PC-9 (cell line): ENCODE measurements at regions not wholly inside any gene's neighbourhood (a gene's known extent, or its start where the extent isn't known, plus 50 kb on each side); places are given as distances from the start of the nearest gene placed in this dataset.

Source experiments
- BruUV-seq: library from RNA; stranded (reverse); fragments of 400-500 nt; replicated peaks from 2 replicates; lab custom pipeline; 2021; lab: Mats Ljungman, UMichigan
- CTCF ChIA-PET: fragments of 300-600 bp; sonication (Branson Sonifier 250); formaldehyde crosslinking; loops from one replicate; lab custom pipeline; 2022; ENCODE audit warnings: antibody characterized with exemption; lab: Charles Lee
- POLR2A ChIA-PET: fragments of 300-600 bp; sonication (Branson Sonifier 250); formaldehyde crosslinking; loops from one replicate; lab custom pipeline; 2022; ENCODE audit warnings: antibody characterized with exemption; ENCODE audit not compliant: unreplicated experiment; lab: Charles Lee
- DNase-seq, 2 experiments: peaks; one replicate each; pipeline versions ENCODE4 v3.0.0 to v3.0.0-alpha.2; 2015 to 2022; ENCODE audit warnings: mixed read lengths in 1 of 2
- H2AFZ ChIP-seq: fragments of 200-600 bp; sonication (generic); 2 replicates; pipeline ENCODE4 v1.8.1; 2017; ENCODE audit warnings: antibody characterized with exemption
- H3F3A ChIP-seq: fragments of 200-600 bp; sonication (generic); 2 replicates; pipeline ENCODE4 v1.8.1; 2017; ENCODE audit warnings: antibody characterized with exemption, mild to moderate bottlenecking, low read depth; ENCODE audit not compliant: insufficient read depth
- H3K27ac ChIP-seq: fragments of 200-600 bp; sonication (generic); 2 replicates; pipeline ENCODE4 v1.6.1; 2016; ENCODE audit warnings: mixed run types
- H3K27me3 ChIP-seq: fragments of 200-600 bp; sonication (generic); 2 replicates; pipeline ENCODE4 v1.6.1; 2016; ENCODE audit warnings: low read depth, mixed run types; ENCODE audit not compliant: insufficient read depth
- H3K36me3 ChIP-seq: fragments of 200-600 bp; sonication (generic); 2 replicates; pipeline ENCODE4 v1.6.1; 2016; ENCODE audit warnings: low read depth, mixed run types
- H3K4me1 ChIP-seq: fragments of 200-600 bp; sonication (generic); replicated peaks from 2 replicates; pipeline ENCODE4 v1.6.1; 2016; ENCODE audit warnings: mixed run types; ENCODE audit not compliant: insufficient read depth
- H3K4me2 ChIP-seq: fragments of 200-600 bp; sonication (generic); 2 replicates; pipeline ENCODE4 v1.6.1; 2017; ENCODE audit warnings: mixed run types
- H3K4me3 ChIP-seq: fragments of 200-600 bp; sonication (generic); 2 replicates; pipeline ENCODE4 v1.6.1; 2016; ENCODE audit warnings: mixed run types
- H3K79me2 ChIP-seq: fragments of 200-600 bp; sonication (generic); 2 replicates; pipeline ENCODE4 v1.6.1; 2017; ENCODE audit warnings: low read depth, mixed run types
- H3K9me2 ChIP-seq: fragments of 200-600 bp; sonication (generic); 2 replicates; pipeline ENCODE4 v1.8.1; 2017; ENCODE audit warnings: mild to moderate bottlenecking; ENCODE audit not compliant: insufficient read depth
- H3K9me3 ChIP-seq: fragments of 200-600 bp; sonication (generic); 2 replicates; pipeline ENCODE4 v1.8.1; 2016; ENCODE audit warnings: low read depth; ENCODE audit not compliant: insufficient read depth
- H4K20me1 ChIP-seq: fragments of 200-600 bp; sonication (generic); 2 replicates; pipeline ENCODE4 v1.8.1; 2017; ENCODE audit not compliant: insufficient read depth
- EZH2 ChIP-seq: fragments of 200-600 bp; sonication (generic); IDR thresholded peaks from 2 replicates; pipeline ENCODE4 v1.8.0; 2017; ENCODE audit warnings: antibody characterized with exemption, low read depth
- intact Hi-C: fragments of 100-400 bp; cut with micrococcal nuclease; formaldehyde crosslinking; loops from one replicate; pipeline ENCODE4 v1.10.0; 2022; ENCODE audit not compliant: unreplicated experiment
- TF ChIP-seq, protein P1 (sequence below): fragments of 200-600 bp; sonication (generic); conservative IDR thresholded peaks from 2 replicates; pipeline ENCODE4 v1.6.1; 2017; ENCODE audit warnings: mixed run types, antibody characterized with exemption, mild to moderate bottlenecking, moderate library complexity

GRCh38 chr3:120852412-120852811 lies 55.6 kb upstream of the STXBP5L start:
- H3K36me3 ChIP-seq: no peaks in the 10 kb centered on the region
- H3K4me3 ChIP-seq: no peak overlapping the region
- H3K79me2 ChIP-seq: no peaks in the 10 kb centered on the region
- no peaks in the 10 kb centered on the region for H3F3A ChIP-seq
- no peaks in the 10 kb centered on the region for H3K9me2 ChIP-seq
- intact Hi-C loops: no loop called here
- no peak overlapping the region for H3K4me2 ChIP-seq
- H2AFZ ChIP-seq: no peak overlapping the region
- CTCF ChIA-PET: no interaction called here
- BruUV-seq: no TSS peak
- H4K20me1 ChIP-seq: no peaks in the 10 kb centered on the region
- no peak for TF ChIP-seq EZH2
- TF ChIP-seq, protein P1, sequence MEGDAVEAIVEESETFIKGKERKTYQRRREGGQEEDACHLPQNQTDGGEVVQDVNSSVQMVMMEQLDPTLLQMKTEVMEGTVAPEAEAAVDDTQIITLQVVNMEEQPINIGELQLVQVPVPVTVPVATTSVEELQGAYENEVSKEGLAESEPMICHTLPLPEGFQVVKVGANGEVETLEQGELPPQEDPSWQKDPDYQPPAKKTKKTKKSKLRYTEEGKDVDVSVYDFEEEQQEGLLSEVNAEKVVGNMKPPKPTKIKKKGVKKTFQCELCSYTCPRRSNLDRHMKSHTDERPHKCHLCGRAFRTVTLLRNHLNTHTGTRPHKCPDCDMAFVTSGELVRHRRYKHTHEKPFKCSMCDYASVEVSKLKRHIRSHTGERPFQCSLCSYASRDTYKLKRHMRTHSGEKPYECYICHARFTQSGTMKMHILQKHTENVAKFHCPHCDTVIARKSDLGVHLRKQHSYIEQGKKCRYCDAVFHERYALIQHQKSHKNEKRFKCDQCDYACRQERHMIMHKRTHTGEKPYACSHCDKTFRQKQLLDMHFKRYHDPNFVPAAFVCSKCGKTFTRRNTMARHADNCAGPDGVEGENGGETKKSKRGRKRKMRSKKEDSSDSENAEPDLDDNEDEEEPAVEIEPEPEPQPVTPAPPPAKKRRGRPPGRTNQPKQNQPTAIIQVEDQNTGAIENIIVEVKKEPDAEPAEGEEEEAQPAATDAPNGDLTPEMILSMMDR: no peak
- no peak for DNase-seq
- H3K27ac ChIP-seq: no peak overlapping the region
- H3K27me3 ChIP-seq: no peaks in the 10 kb centered on the region
- no peaks in the 10 kb centered on the region for H3K9me3 ChIP-seq
- no peaks in the 10 kb centered on the region for H3K4me1 ChIP-seq
- POLR2A ChIA-PET: no interaction called here

DNA sequence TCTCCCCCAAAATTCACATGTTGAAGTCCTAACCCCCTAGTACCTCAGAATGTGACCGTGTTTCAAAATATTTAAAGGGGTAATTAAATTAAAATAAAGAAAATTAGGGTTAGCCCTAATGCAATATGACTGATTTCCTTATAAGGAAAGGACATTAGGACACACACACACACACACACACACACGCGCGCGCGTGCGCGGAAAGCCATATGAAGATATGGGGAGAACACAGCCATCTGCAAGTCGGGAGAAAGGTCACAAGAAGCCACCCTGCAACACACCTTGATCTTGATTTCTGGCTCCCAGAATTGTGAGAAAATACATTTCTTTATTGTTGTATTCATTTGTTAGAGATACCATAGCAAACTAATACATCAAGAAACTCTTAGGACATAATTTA lies 54.6 kb upstream of the STXBP5L start:
- H3K27me3 ChIP-seq: no peaks in the 10 kb centered on the region; the same call in 1 of the 2 replicates
- H3F3A ChIP-seq: no peaks in the 10 kb centered on the region
- CTCF ChIA-PET: interaction anchor here (1.0 kb wide), 1 partner anchor 58 kb away, joined by 3 read pairs; no protein-coding TSS in a partner anchor
- no peak for DNase-seq
- no peaks in the 10 kb centered on the region for H3K79me2 ChIP-seq
- no TSS peak for BruUV-seq
- intact Hi-C loops: no loop called here
- H3K4me2 ChIP-seq: no peak overlapping the region
- H4K20me1 ChIP-seq: no peaks in the 10 kb centered on the region
- no peaks in the 10 kb centered on the region for H3K9me2 ChIP-seq
- no peaks in the 10 kb centered on the region for H3K9me3 ChIP-seq
- H2AFZ ChIP-seq: no peak overlapping the region; the same call in 1 of the 2 replicates
- no peak for TF ChIP-seq EZH2
- TF ChIP-seq, protein P1: no peak
- no peak overlapping the region for H3K27ac ChIP-seq
- H3K4me3 ChIP-seq: no peak overlapping the region
- no peaks in the 10 kb centered on the region for H3K4me1 ChIP-seq
- H3K36me3 ChIP-seq: no peaks in the 10 kb centered on the region
- POLR2A ChIA-PET: no interaction called here

GRCh38 chr3:120854908-120855526 lies 53.0 kb upstream of the STXBP5L start:
- Histone ChIP-seq H3K4me3 (no peak overlapping the region), H3K27me3 (no peaks in the 10 kb centered on the region; the same call in 1 of the 2 replicates), H3K9me2 (no peaks in the 10 kb centered on the region), H3K27ac (no peak overlapping the region), H3K79me2 (no peaks in the 10 kb centered on the region), H4K20me1 (no peaks in the 10 kb centered on the region), H3K9me3 (no peaks in the 10 kb centered on the region), H2AFZ (no peak overlapping the region), H3F3A (no peaks in the 10 kb centered on the region), H3K4me1 (no peaks in the 10 kb centered on the region), H3K4me2 (no peak overlapping the region), H3K36me3 (no peaks in the 10 kb centered on the region)
- CTCF ChIA-PET: no interaction called here
- POLR2A ChIA-PET: no interaction called here
- no peak for TF ChIP-seq EZH2
- TF ChIP-seq, protein P1: no peak
- intact Hi-C loops: no loop called here
- no TSS peak for BruUV-seq
- no peak for DNase-seq
